ENCODE measurements at regions not wholly inside any gene's neighbourhood (a gene's known extent, or its start where the extent isn't known, plus 50 kb on each side); places are given as distances from the start of the nearest gene placed in this dataset.

DNA sequence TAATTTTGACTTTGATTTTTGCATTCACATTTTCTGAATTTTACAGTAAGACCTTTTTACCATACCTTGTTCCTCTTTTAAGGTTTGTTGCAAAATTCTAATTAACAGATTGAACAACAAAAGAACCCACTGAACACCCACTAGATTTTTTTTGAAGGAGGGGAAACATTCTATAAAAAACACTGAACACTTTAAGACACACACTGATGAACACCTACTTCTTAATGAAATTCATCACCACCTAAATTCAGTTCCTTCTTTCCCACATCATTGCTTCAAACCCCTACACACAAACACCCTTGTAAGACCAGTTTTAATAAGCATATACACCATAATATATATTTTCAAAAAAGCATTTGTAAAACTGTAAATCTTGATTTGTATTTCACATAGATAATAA lies 559.0 kb upstream of the MEF2C start:
- Histone ChIP-seq H3K23ac (ENCODE audit: low read depth, low read length, poor library complexity) (no peak overlapping the region), H2BK12ac (ENCODE audit: low read length) (no peak overlapping the region), H3K14ac (ENCODE audit: low read length) (no peak overlapping the region), H3K79me1 (ENCODE audit: low read depth, low read length) (no peaks in the 10 kb centered on the region), H2BK120ac (ENCODE audit: low read depth, low read length) (no peak overlapping the region), H2BK15ac (ENCODE audit: low read length) (no peak overlapping the region), H3K4me3 (ENCODE audit: low read length in 2 of 2) (no peak overlapping the region), H3K27me3 (ENCODE audit: control insufficient read depth in 3 of 3, insufficient read depth in 3 of 3, low read depth in 1 of 3, low read length in 3 of 3) (no peaks in the 10 kb centered on the region), H3K4me2 (ENCODE audit: insufficient read depth, low read length, poor library complexity, severe bottlenecking) (no peak overlapping the region), H4K8ac (ENCODE audit: low read depth, low read length) (no peak overlapping the region), H3K36me3 (replicated peaks in 1 of 2; ENCODE audit: control insufficient read depth in 2 of 2, insufficient read depth in 2 of 2, low read length in 2 of 2) (no peaks in the 10 kb centered on the region), H2AFZ (ENCODE audit: low read length) (no peak overlapping the region), H3K9ac (ENCODE audit: low read depth, low read length, poor library complexity) (no peak overlapping the region), H3K27ac (replicated peaks; ENCODE audit: low read length) (no peak overlapping the region), H4K91ac (ENCODE audit: low read depth, low read length, poor library complexity) (no peak overlapping the region), H3K9me3 (replicated peaks in 1 of 2; ENCODE audit: control insufficient read depth in 2 of 2, insufficient read depth in 1 of 2, low read depth in 1 of 2, low read length in 2 of 2) (no peaks in the 10 kb centered on the region), H3K18ac (ENCODE audit: low read length) (no peak overlapping the region), H2AK5ac (ENCODE audit: low read depth, low read length) (no peak overlapping the region), H3K4me1 (ENCODE audit: control insufficient read depth in 2 of 2, insufficient read depth in 1 of 2, low read depth in 1 of 2, low read length in 2 of 2) (no peaks in the 10 kb centered on the region), H2BK5ac (ENCODE audit: low read length) (no peak overlapping the region), H3K4ac (ENCODE audit: low read length) (no peak overlapping the region)
- DNase-seq (ENCODE audit: low spot score) = no peak

DNA sequence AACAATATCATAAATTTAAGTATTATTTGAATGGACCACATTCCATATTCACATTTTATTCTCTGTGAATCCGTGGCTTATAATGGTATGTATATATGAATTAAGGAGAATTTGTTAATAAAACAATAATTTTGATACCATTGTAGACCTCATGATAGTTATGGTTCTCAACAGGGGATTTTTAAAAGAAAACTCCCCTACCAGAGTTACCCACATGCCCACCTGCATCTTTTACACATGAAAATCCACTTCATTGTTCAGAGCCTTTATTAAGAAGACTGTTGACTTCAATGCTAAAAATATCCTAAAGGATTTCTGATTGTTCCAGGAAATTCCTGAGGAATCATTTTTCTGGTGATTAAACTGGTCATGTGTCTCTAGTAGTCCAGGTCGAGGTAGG lies 557.7 kb upstream of the MEF2C start:
- Histone ChIP-seq H3K23ac (ENCODE audit: low read depth, low read length, poor library complexity) (no peak overlapping the region), H2BK12ac (ENCODE audit: low read length) (no peak overlapping the region), H3K4ac (ENCODE audit: low read length) (no peak overlapping the region), H2AK5ac (ENCODE audit: low read depth, low read length) (no peak overlapping the region), H4K8ac (ENCODE audit: low read depth, low read length) (no peak overlapping the region), H2BK5ac (ENCODE audit: low read length) (no peak overlapping the region), H3K18ac (ENCODE audit: low read length) (no peak overlapping the region), H3K27ac (replicated peaks; ENCODE audit: low read length) (no peak overlapping the region), H2BK120ac (ENCODE audit: low read depth, low read length) (no peak overlapping the region), H3K4me3 (ENCODE audit: low read length in 2 of 2) (no peak overlapping the region), H3K4me1 (ENCODE audit: control insufficient read depth in 2 of 2, insufficient read depth in 1 of 2, low read depth in 1 of 2, low read length in 2 of 2) (no peaks in the 10 kb centered on the region), H3K27me3 (ENCODE audit: control insufficient read depth in 3 of 3, insufficient read depth in 3 of 3, low read depth in 1 of 3, low read length in 3 of 3) (no peaks in the 10 kb centered on the region), H2BK15ac (ENCODE audit: low read length) (no peak overlapping the region), H2AFZ (ENCODE audit: low read length) (no peak overlapping the region), H4K91ac (ENCODE audit: low read depth, low read length, poor library complexity) (no peak overlapping the region), H3K36me3 (replicated peaks in 1 of 2; ENCODE audit: control insufficient read depth in 2 of 2, insufficient read depth in 2 of 2, low read length in 2 of 2) (no peaks in the 10 kb centered on the region), H3K9ac (ENCODE audit: low read depth, low read length, poor library complexity) (no peak overlapping the region), H3K9me3 (replicated peaks in 1 of 2; ENCODE audit: control insufficient read depth in 2 of 2, insufficient read depth in 1 of 2, low read depth in 1 of 2, low read length in 2 of 2) (no peaks in the 10 kb centered on the region), H3K4me2 (ENCODE audit: insufficient read depth, low read length, poor library complexity, severe bottlenecking) (no peak overlapping the region), H3K14ac (ENCODE audit: low read length) (no peak overlapping the region), H3K79me1 (ENCODE audit: low read depth, low read length) (no peaks in the 10 kb centered on the region)
- WGBS, 2 donors (ENCODE audit: extremely low coverage in 2 of 2, insufficient read length in 2 of 2, insufficient replicate concordance in 1 of 2) = no CpG with 5 or more reads among the region's 2 CpGs
- no peak for DNase-seq (ENCODE audit: low spot score)

- no peak overlapping the region for H2BK15ac ChIP-seq (ENCODE audit: low read length)
- no peaks in the 10 kb centered on the region for H3K79me1 ChIP-seq (ENCODE audit: low read depth, low read length)
- no peak overlapping the region for H3K4me3 ChIP-seq (ENCODE audit: low read length in 2 of 2)
- no peak overlapping the region for H2AK5ac ChIP-seq (ENCODE audit: low read depth, low read length)
- H2BK120ac ChIP-seq (ENCODE audit: low read depth, low read length) = no peak overlapping the region
- H3K4me2 ChIP-seq (ENCODE audit: insufficient read depth, low read length, poor library complexity, severe bottlenecking) = no peak overlapping the region
- no peaks in the 10 kb centered on the region for H3K36me3 ChIP-seq (replicated peaks in 1 of 2; ENCODE audit: control insufficient read depth in 2 of 2, insufficient read depth in 2 of 2, low read length in 2 of 2)
- H3K27me3 ChIP-seq (ENCODE audit: control insufficient read depth in 3 of 3, insufficient read depth in 3 of 3, low read depth in 1 of 3, low read length in 3 of 3) = no peaks in the 10 kb centered on the region
- no peaks in the 10 kb centered on the region for H3K4me1 ChIP-seq (ENCODE audit: control insufficient read depth in 2 of 2, insufficient read depth in 1 of 2, low read depth in 1 of 2, low read length in 2 of 2)
- DNase-seq (ENCODE audit: low spot score) = no peak
- no peak overlapping the region for H3K9ac ChIP-seq (ENCODE audit: low read depth, low read length, poor library complexity)
- no peak overlapping the region for H3K14ac ChIP-seq (ENCODE audit: low read length)
- H3K23ac ChIP-seq (ENCODE audit: low read depth, low read length, poor library complexity) = no peak overlapping the region
- no peak overlapping the region for H3K4ac ChIP-seq (ENCODE audit: low read length)
- H3K18ac ChIP-seq (ENCODE audit: low read length) = no peak overlapping the region
- H4K8ac ChIP-seq (ENCODE audit: low read depth, low read length) = no peak overlapping the region
- no peaks in the 10 kb centered on the region for H3K9me3 ChIP-seq (replicated peaks in 1 of 2; ENCODE audit: control insufficient read depth in 2 of 2, insufficient read depth in 1 of 2, low read depth in 1 of 2, low read length in 2 of 2)
- H2AFZ ChIP-seq (ENCODE audit: low read length) = no peak overlapping the region
- no peak overlapping the region for H4K91ac ChIP-seq (ENCODE audit: low read depth, low read length, poor library complexity)
- no peak overlapping the region for H2BK12ac ChIP-seq (ENCODE audit: low read length)
- no peak overlapping the region for H3K27ac ChIP-seq (replicated peaks; ENCODE audit: low read length)
- no CpG with 5 or more reads among the region's 4 CpGs for WGBS, 2 donors (ENCODE audit: extremely low coverage in 2 of 2, insufficient read length in 2 of 2, insufficient replicate concordance in 1 of 2)
- H2BK5ac ChIP-seq (ENCODE audit: low read length) = no peak overlapping the region
Observed at GRCh38 chr5:89437450-89438435, 554.8 kb upstream of the MEF2C start.

- DNase-seq (ENCODE audit: low spot score) = no peak
- Histone ChIP-seq H4K8ac (ENCODE audit: low read depth, low read length) (no peak overlapping the region), H4K91ac (ENCODE audit: low read depth, low read length, poor library complexity) (no peak overlapping the region), H3K27me3 (ENCODE audit: control insufficient read depth in 3 of 3, insufficient read depth in 3 of 3, low read depth in 1 of 3, low read length in 3 of 3) (no peaks in the 10 kb centered on the region), H3K4me1 (ENCODE audit: control insufficient read depth in 2 of 2, insufficient read depth in 1 of 2, low read depth in 1 of 2, low read length in 2 of 2) (no peaks in the 10 kb centered on the region), H3K27ac (replicated peaks; ENCODE audit: low read length) (no peak overlapping the region), H3K14ac (ENCODE audit: low read length) (no peak overlapping the region), H3K9me3 (replicated peaks in 1 of 2; ENCODE audit: control insufficient read depth in 2 of 2, insufficient read depth in 1 of 2, low read depth in 1 of 2, low read length in 2 of 2) (no peaks in the 10 kb centered on the region), H2BK5ac (ENCODE audit: low read length) (no peak overlapping the region), H2AFZ (ENCODE audit: low read length) (no peak overlapping the region), H2AK5ac (ENCODE audit: low read depth, low read length) (no peak overlapping the region), H2BK120ac (ENCODE audit: low read depth, low read length) (no peak overlapping the region), H2BK12ac (ENCODE audit: low read length) (no peak overlapping the region), H3K4ac (ENCODE audit: low read length) (no peak overlapping the region), H3K9ac (ENCODE audit: low read depth, low read length, poor library complexity) (no peak overlapping the region), H3K79me1 (ENCODE audit: low read depth, low read length) (no peaks in the 10 kb centered on the region), H3K23ac (ENCODE audit: low read depth, low read length, poor library complexity) (no peak overlapping the region), H3K4me3 (ENCODE audit: low read length in 2 of 2) (no peak overlapping the region), H3K36me3 (replicated peaks in 1 of 2; ENCODE audit: control insufficient read depth in 2 of 2, insufficient read depth in 2 of 2, low read length in 2 of 2) (no peaks in the 10 kb centered on the region), H3K4me2 (ENCODE audit: insufficient read depth, low read length, poor library complexity, severe bottlenecking) (no peak overlapping the region), H2BK15ac (ENCODE audit: low read length) (no peak overlapping the region), H3K18ac (ENCODE audit: low read length) (no peak overlapping the region)
- WGBS, 2 donors (ENCODE audit: extremely low coverage in 2 of 2, insufficient read length in 2 of 2, insufficient replicate concordance in 1 of 2) = no CpG with 5 or more reads among the region's 3 CpGs
Observed at GRCh38 chr5:89436464-89436863, 553.5 kb upstream of the MEF2C start.

All from neuronal stem cell (in vitro differentiated cells).